NOMO-1 treated with dmso at 0.1 percent for 144 hours (cell line): ENCODE measurements at regions not wholly inside any gene's neighbourhood (a gene's known extent, or its start where the extent isn't known, plus 50 kb on each side); places are given as distances from the start of the nearest gene placed in this dataset.
A peak's percentile ranks its signal among the peaks of the same experiment; 100 is the strongest.

Source experiments
- DNase-seq: peaks from one replicate; lab custom pipeline; 2025; ENCODE audit not compliant: unreplicated experiment; lab: John Stamatoyannopoulos, UW

GRCh38 chr3:40642812-40643211, 118.1 kb downstream of the ZNF621 start:
- no peak for DNase-seq

GRCh38 chr3:40645883-40646282, 121.1 kb downstream of the ZNF621 start:
- DNase-seq, result no peak

- DNase-seq, result no peak
Observed at GRCh38 chr3:40649346-40649745, 124.6 kb downstream of the ZNF621 start.

GRCh38 chr3:40652072-40652471, 127.3 kb downstream of the ZNF621 start:
- DNase-seq, result no peak

GRCh38 chr3:40653001-40653400, 128.2 kb downstream of the ZNF621 start:
- no peak for DNase-seq

GRCh38 chr3:40653878-40654277, 129.1 kb downstream of the ZNF621 start:
- DNase-seq, result no peak

GRCh38 chr3:40655551-40655950, 130.8 kb downstream of the ZNF621 start:
- no peak for DNase-seq

- no peak for DNase-seq
Observed at GRCh38 chr3:40657623-40658022, 132.9 kb downstream of the ZNF621 start.

GRCh38 chr3:40658305-40658704, 133.5 kb downstream of the ZNF621 start:
- DNase-seq, result no peak

- DNase-seq, result peak; percentile 68
Observed at GRCh38 chr3:40660554-40660953, 135.8 kb downstream of the ZNF621 start.

- DNase-seq, result no peak
Observed at GRCh38 chr3:40661284-40661683, 136.5 kb downstream of the ZNF621 start.

- DNase-seq, result no peak
Observed at GRCh38 chr3:40663280-40663679, 138.5 kb downstream of the ZNF621 start.

- DNase-seq, result peak; percentile 3
Observed at GRCh38 chr3:40669176-40669575, 144.4 kb downstream of the ZNF621 start.

GRCh38 chr3:40672861-40673260, 148.1 kb downstream of the ZNF621 start:
- DNase-seq, result no peak

- DNase-seq, result no peak
Observed at GRCh38 chr3:40677321-40677720, 152.6 kb downstream of the ZNF621 start.

- DNase-seq, result no peak
Observed at GRCh38 chr3:40677749-40678148, 153.0 kb downstream of the ZNF621 start.

- DNase-seq, result no peak
Observed at GRCh38 chr3:40679290-40679689, 154.5 kb downstream of the ZNF621 start.

- DNase-seq, result no peak
Observed at GRCh38 chr3:40680685-40681657, 156.2 kb downstream of the ZNF621 start.

GRCh38 chr3:40681658-40682055, 156.9 kb downstream of the ZNF621 start:
- no peak for DNase-seq

GRCh38 chr3:40689837-40690236, 165.1 kb downstream of the ZNF621 start:
- DNase-seq, result no peak

- DNase-seq, result no peak
Observed at GRCh38 chr3:40690749-40691451, 166.1 kb downstream of the ZNF621 start.

GRCh38 chr3:40691452-40691861, 166.7 kb downstream of the ZNF621 start:
- DNase-seq, result no peak
